ENCODE measurements at regions not wholly inside any gene's neighbourhood (a gene's known extent, or its start where the extent isn't known, plus 50 kb on each side); places are given as distances from the start of the nearest gene placed in this dataset.

GRCh38 chr2:8389431-8390108, 292.3 kb upstream of the ID2 start:
- TF ChIP-seq ZNF610 (tag by site-specific recombination; IDR thresholded peaks at IDR 0.05; ENCODE audit: borderline replicate concordance) (no peak), ZBTB8A (tag by site-specific recombination; IDR thresholded peaks at IDR 0.05) (no peak), YY1 (tag by site-specific recombination; IDR thresholded peaks at IDR 0.05) (no peak), ZFP37 (tag by site-specific recombination; IDR thresholded peaks at IDR 0.05) (no peak), ZIC2 (tag by site-specific recombination; IDR thresholded peaks at IDR 0.05) (no peak), ZBTB26 (tag by site-specific recombination; optimal IDR thresholded peaks at IDR 0.05) (no peak), REPIN1 (tag by site-specific recombination; IDR thresholded peaks at IDR 0.05; ENCODE audit: low read depth) (no peak), ATF2 (tag by site-specific recombination; IDR thresholded peaks at IDR 0.05; ENCODE audit: low read depth) (no peak), PRDM1 (tag by site-specific recombination; IDR thresholded peaks at IDR 0.05) (no peak), ZNF10 (tag by site-specific recombination; IDR thresholded peaks at IDR 0.05) (no peak), ZNF121 (tag by site-specific recombination; IDR thresholded peaks at IDR 0.05) (no peak)
- TF ChIP-seq, protein P1, sequence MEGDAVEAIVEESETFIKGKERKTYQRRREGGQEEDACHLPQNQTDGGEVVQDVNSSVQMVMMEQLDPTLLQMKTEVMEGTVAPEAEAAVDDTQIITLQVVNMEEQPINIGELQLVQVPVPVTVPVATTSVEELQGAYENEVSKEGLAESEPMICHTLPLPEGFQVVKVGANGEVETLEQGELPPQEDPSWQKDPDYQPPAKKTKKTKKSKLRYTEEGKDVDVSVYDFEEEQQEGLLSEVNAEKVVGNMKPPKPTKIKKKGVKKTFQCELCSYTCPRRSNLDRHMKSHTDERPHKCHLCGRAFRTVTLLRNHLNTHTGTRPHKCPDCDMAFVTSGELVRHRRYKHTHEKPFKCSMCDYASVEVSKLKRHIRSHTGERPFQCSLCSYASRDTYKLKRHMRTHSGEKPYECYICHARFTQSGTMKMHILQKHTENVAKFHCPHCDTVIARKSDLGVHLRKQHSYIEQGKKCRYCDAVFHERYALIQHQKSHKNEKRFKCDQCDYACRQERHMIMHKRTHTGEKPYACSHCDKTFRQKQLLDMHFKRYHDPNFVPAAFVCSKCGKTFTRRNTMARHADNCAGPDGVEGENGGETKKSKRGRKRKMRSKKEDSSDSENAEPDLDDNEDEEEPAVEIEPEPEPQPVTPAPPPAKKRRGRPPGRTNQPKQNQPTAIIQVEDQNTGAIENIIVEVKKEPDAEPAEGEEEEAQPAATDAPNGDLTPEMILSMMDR (tag by site-specific recombination; IDR thresholded peaks at IDR 0.05), result no peak
- TF ChIP-seq, protein P2, sequence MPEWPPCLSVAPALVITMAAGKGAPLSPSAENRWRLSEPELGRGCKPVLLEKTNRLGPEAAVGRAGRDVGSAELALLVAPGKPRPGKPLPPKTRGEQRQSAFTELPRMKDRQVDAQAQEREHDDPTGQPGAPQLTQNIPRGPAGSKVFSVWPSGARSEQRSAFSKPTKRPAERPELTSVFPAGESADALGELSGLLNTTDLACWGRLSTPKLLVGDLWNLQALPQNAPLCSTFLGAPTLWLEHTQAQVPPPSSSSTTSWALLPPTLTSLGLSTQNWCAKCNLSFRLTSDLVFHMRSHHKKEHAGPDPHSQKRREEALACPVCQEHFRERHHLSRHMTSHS (tag by site-specific recombination; IDR thresholded peaks at IDR 0.05), result no peak
